Endothelial cell of umbilical vein (primary cell): ENCODE measurements at regions not wholly inside any gene's neighbourhood (a gene's known extent, or its start where the extent isn't known, plus 50 kb on each side); places are given as distances from the start of the nearest gene placed in this dataset.

ENCODE experiments used
- BruUV-seq: library from RNA; stranded (reverse); fragments of 400-500 nt; replicated peaks from 2 replicates; lab custom pipeline; 2021; lab: Mats Ljungman, UMichigan
- CTCF ChIA-PET: fragments of 300-600, 350-600 bp; sonication (Branson Sonifier 250); formaldehyde crosslinking; loops from one replicate; lab custom pipeline; 2021; ENCODE audit warnings: antibody characterized with exemption, inconsistent platforms; lab: Charles Lee
- POLR2A ChIA-PET: fragments of 300-600, 350-600 bp; sonication (Branson Sonifier 250); formaldehyde crosslinking; loops from one replicate; lab custom pipeline; 2021; ENCODE audit warnings: antibody characterized with exemption, inconsistent platforms; lab: Charles Lee
- DNase-seq: peaks from one replicate; pipeline ENCODE4 v3.0.0-alpha.2; 2011; ENCODE audit warnings: low read depth, low spot score
- FAIRE-seq: peaks from 2 replicates; lab custom pipeline; 2011; peaks lifted over from hg19 to GRCh38; lab: Jason Lieb, UNC
- H2AFZ ChIP-seq: 2 replicates; pipeline ENCODE4 v1.6.0; 2012; ENCODE audit warnings: low read depth, low read length, control low read depth, inconsistent platforms
- H3K27ac ChIP-seq: 2 replicates; pipeline ENCODE4 v1.5.1; 2011; ENCODE audit warnings: low read depth, mild to moderate bottlenecking, control low read depth, low read length, moderate library complexity; ENCODE audit not compliant: insufficient read depth
- H3K27me3 ChIP-seq, 2 experiments: 2 replicates each; pipeline versions ENCODE4 v1.6.0 to v1.6.1; 2011; ENCODE audit warnings: low read length in 2 of 2, mixed read lengths in 1 of 2; ENCODE audit not compliant: control insufficient read depth in 2 of 2, insufficient read depth in 2 of 2
- H3K36me3 ChIP-seq, 2 experiments: 2 replicates in 1 of 2; 3 replicates in 1 of 2; pipeline ENCODE4 v1.5.1; 2011; ENCODE audit warnings: low read length in 2 of 2, mild to moderate bottlenecking in 1 of 2, moderate library complexity in 1 of 2; ENCODE audit not compliant: control insufficient read depth in 2 of 2, insufficient read depth in 2 of 2; ENCODE audit errors: extremely low read depth in 1 of 2
- H3K4me1 ChIP-seq: 3 replicates; pipeline ENCODE4 v1.5.1; 2011; ENCODE audit warnings: mild to moderate bottlenecking, low read length; ENCODE audit not compliant: control insufficient read depth, insufficient read depth; ENCODE audit errors: extremely low read depth
- H3K4me2 ChIP-seq: 2 replicates; pipeline ENCODE4 v1.6.1; 2011; ENCODE audit warnings: low read length, control low read depth, mixed read lengths; ENCODE audit not compliant: insufficient read depth
- H3K4me3 ChIP-seq, 3 experiments: fragments of 200-600 bp in 1 of 3; sonication (generic), shearing (Covaris generic) in 1 of 3; replicated peaks in 1 of 3; 2 replicates each; pipeline ENCODE4 v1.5.1; 2011 to 2016; ENCODE audit warnings: control low read depth in 3 of 3, low read length in 3 of 3, mild to moderate bottlenecking in 2 of 3, inconsistent platforms in 1 of 3, low read depth in 1 of 3, moderate library complexity in 1 of 3; ENCODE audit not compliant: insufficient read depth in 1 of 3
- H3K79me2 ChIP-seq: 2 replicates; pipeline ENCODE4 v1.6.0; 2012; ENCODE audit warnings: low read length, inconsistent platforms; ENCODE audit not compliant: control insufficient read depth, insufficient read depth
- H3K9ac ChIP-seq: replicated peaks from 2 replicates; pipeline ENCODE3; 2011; ENCODE audit warnings: low read length, control low read depth; ENCODE audit not compliant: insufficient read depth; ENCODE audit errors: extremely low read depth
- H3K9me1 ChIP-seq: replicated peaks from 3 replicates; pipeline ENCODE4 v1.6.0; 2011; ENCODE audit warnings: mild to moderate bottlenecking, low read length; ENCODE audit not compliant: control insufficient read depth, insufficient read depth; ENCODE audit errors: extremely low read depth
- H3K9me3 ChIP-seq: replicated peaks from 2 replicates; pipeline ENCODE4 v1.5.1; 2012; ENCODE audit warnings: low read length, inconsistent platforms; ENCODE audit not compliant: control insufficient read depth, insufficient read depth
- H4K20me1 ChIP-seq: replicated peaks from 2 replicates; pipeline ENCODE3; 2011; ENCODE audit warnings: mild to moderate bottlenecking, low read length; ENCODE audit not compliant: control insufficient read depth, insufficient read depth; ENCODE audit errors: extremely low read depth
- CTCF ChIP-seq, 2 donors: IDR thresholded peaks; 1 replicate in 1 of 2; 2 replicates in 1 of 2; pipeline ENCODE4 v1.5.1; 2011; ENCODE audit warnings: low read length in 2 of 2, mild to moderate bottlenecking in 2 of 2, moderate library complexity in 2 of 2, control low read depth in 1 of 2, inconsistent platforms in 1 of 2, low read depth in 1 of 2; ENCODE audit not compliant: insufficient read depth in 1 of 2; ENCODE audit errors: extremely low read depth in 1 of 2
- EZH2 ChIP-seq: IDR thresholded peaks from 2 replicates; pipeline ENCODE4 v1.6.1; 2012; ENCODE audit warnings: borderline replicate concordance, low read depth, mild to moderate bottlenecking, moderate library complexity, low read length, inconsistent platforms; ENCODE audit not compliant: severe bottlenecking
- FOS ChIP-seq: IDR thresholded peaks from 2 replicates; pipeline ENCODE4 v1.6.1; 2011; ENCODE audit warnings: mild to moderate bottlenecking, low read length, moderate library complexity, borderline replicate concordance; ENCODE audit not compliant: insufficient read depth
- GATA2 ChIP-seq: IDR thresholded peaks from 2 replicates; pipeline ENCODE4 v1.7.0; 2011; ENCODE audit warnings: low read depth, mild to moderate bottlenecking, moderate library complexity, mixed read lengths, low read length; ENCODE audit not compliant: insufficient read length, insufficient read depth
- JUN ChIP-seq: IDR thresholded peaks from 2 replicates; pipeline ENCODE4 v1.6.1; 2011; ENCODE audit warnings: borderline replicate concordance, low read depth; ENCODE audit not compliant: insufficient read length, insufficient read depth
- MYC ChIP-seq: IDR thresholded peaks from one replicate; pipeline ENCODE4 v1.6.1; 2011; ENCODE audit warnings: mild to moderate bottlenecking, low read depth, low read length
- POLR2A ChIP-seq: IDR thresholded peaks from 2 replicates; pipeline ENCODE4 v1.6.1; 2012; ENCODE audit warnings: low read depth, mild to moderate bottlenecking, control low read depth, low read length
- POLR2AphosphoS5 ChIP-seq: IDR thresholded peaks from 2 replicates; pipeline ENCODE4 v1.6.1; 2012; ENCODE audit warnings: low read depth, mild to moderate bottlenecking, control low read depth, low read length, moderate library complexity; ENCODE audit not compliant: insufficient read depth
- dilution Hi-C: fragments of 300-500 bp; cut with MboI; formaldehyde crosslinking; loops from one replicate; pipeline ENCODE4 v1.15.0; 2019; ENCODE audit warnings: low sequenced_read_pairs; ENCODE audit not compliant: extremely low pct_ligation_motif_present
- intact Hi-C: fragments of 100-400 bp; cut with micrococcal nuclease; formaldehyde crosslinking; loops from one replicate; pipeline ENCODE4 v1.10.0; 2022
- TF ChIP-seq, protein P1 (sequence below): IDR thresholded peaks from 2 replicates; pipeline ENCODE4 v1.6.1; 2011; ENCODE audit not compliant: insufficient read depth, insufficient read length

- no peaks in the 10 kb centered on the region for H3K79me2 ChIP-seq
- H3K4me2 ChIP-seq, result no peak overlapping the region
- no peak for TF ChIP-seq FOS
- no peak for TF ChIP-seq EZH2
- intact Hi-C loops (no loop called here), dilution Hi-C loops (no loop called here)
- H3K36me3 ChIP-seq, result no peaks in the 10 kb centered on the region
- no peaks in the 10 kb centered on the region for H3K27me3 ChIP-seq
- H3K4me1 ChIP-seq, result no peaks in the 10 kb centered on the region
- H3K27ac ChIP-seq, result no peak overlapping the region
- DNase-seq (no peak), FAIRE-seq (no peak)
- no peaks in the 10 kb centered on the region for H3K9me1 ChIP-seq
- no TSS peak for BruUV-seq
- H3K4me3 ChIP-seq, result no peak overlapping the region
- CTCF ChIA-PET, result no interaction called here
- no peak overlapping the region for H2AFZ ChIP-seq
- POLR2A ChIA-PET, result no interaction called here
- no peak overlapping the region for H3K9ac ChIP-seq
- no peaks in the 10 kb centered on the region for H4K20me1 ChIP-seq
- H3K9me3 ChIP-seq, result no peaks in the 10 kb centered on the region
These were observed 619.1 kb upstream of the COX7C start for GRCh38 chr5:85998656-85999055.

- Histone ChIP-seq H3K4me3 (no peak overlapping the region), H3K9me3 (peaks cover 2% of the 10 kb centered on the region), H4K20me1 (no peaks in the 10 kb centered on the region), H3K9ac (no peak overlapping the region), H3K27me3 (no peaks in the 10 kb centered on the region), H3K27ac (no peak overlapping the region), H3K4me1 (no peaks in the 10 kb centered on the region), H3K36me3 (no peaks in the 10 kb centered on the region), H3K79me2 (no peaks in the 10 kb centered on the region), H2AFZ (no peak overlapping the region), H3K4me2 (no peak overlapping the region), H3K9me1 (no peaks in the 10 kb centered on the region)
- intact Hi-C loops (no loop called here), dilution Hi-C loops (no loop called here)
- POLR2A ChIA-PET, result no interaction called here
- CTCF ChIA-PET, result no interaction called here
- no peak for FAIRE-seq
- DNase-seq, result no peak
- no peak for TF ChIP-seq GATA2
- no peak for TF ChIP-seq POLR2A
- TF ChIP-seq, protein P1, sequence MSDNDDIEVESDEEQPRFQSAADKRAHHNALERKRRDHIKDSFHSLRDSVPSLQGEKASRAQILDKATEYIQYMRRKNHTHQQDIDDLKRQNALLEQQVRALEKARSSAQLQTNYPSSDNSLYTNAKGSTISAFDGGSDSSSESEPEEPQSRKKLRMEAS, result no peak
- TF ChIP-seq POLR2AphosphoS5, result no peak
- TF ChIP-seq FOS, result no peak
- no peak for TF ChIP-seq MYC
- no peak for TF ChIP-seq CTCF (IDR thresholded peaks at IDR 0.05; ENCODE audit: extremely low read depth in 1 of 2, insufficient read depth in 1 of 2, low read depth in 1 of 2, low read length in 2 of 2)
- TF ChIP-seq JUN, result no peak
- no peak for TF ChIP-seq EZH2
- no TSS peak for BruUV-seq
These were observed 609.4 kb upstream of the COX7C start for GRCh38 chr5:86008293-86008692.
